SU-DHL-6 (cell line): ENCODE measurements at regions not wholly inside any gene's neighbourhood (a gene's known extent, or its start where the extent isn't known, plus 50 kb on each side); places are given as distances from the start of the nearest gene placed in this dataset.

Experiments
- H2AFZ ChIP-seq: fragments of 200-600 bp; sonication (generic); 2 replicates; pipeline ENCODE4 v1.6.1; 2014; ENCODE audit warnings: low read depth, mild to moderate bottlenecking, moderate library complexity, mixed read lengths, antibody characterized with exemption, low read length; ENCODE audit not compliant: severe bottlenecking
- H3F3A ChIP-seq: fragments of 200-600 bp; shearing (Covaris generic); 2 replicates; pipeline ENCODE4 v1.6.0; 2016; ENCODE audit warnings: antibody characterized with exemption, mild to moderate bottlenecking; ENCODE audit not compliant: insufficient read depth
- H3K27ac ChIP-seq: fragments of 200-600 bp; sonication (generic); 2 replicates; pipeline ENCODE4 v1.5.1; 2016; ENCODE audit warnings: low read depth, mild to moderate bottlenecking, low read length, moderate library complexity, mixed read lengths
- H3K27me3 ChIP-seq: fragments of 200-600 bp; sonication (generic), shearing (Covaris generic); 2 replicates; pipeline ENCODE4 v1.6.0; 2014; ENCODE audit warnings: mild to moderate bottlenecking, low read length
- H3K36me3 ChIP-seq: fragments of 200-600 bp; sonication (generic); 2 replicates; pipeline ENCODE4 v1.6.1; 2014; ENCODE audit warnings: mild to moderate bottlenecking, low read length, mixed read lengths
- H3K4me2 ChIP-seq: fragments of 300-600, 200-600 bp; shearing (Covaris generic), sonication (generic); 2 replicates; pipeline ENCODE4 v1.6.0; 2014; ENCODE audit warnings: low read length, low read depth, mild to moderate bottlenecking; ENCODE audit not compliant: poor library complexity, severe bottlenecking
- H3K4me3 ChIP-seq: fragments of 200-600 bp; sonication (generic); 2 replicates; pipeline ENCODE4 v1.5.1; 2014; ENCODE audit warnings: antibody characterized with exemption, low read length, mild to moderate bottlenecking, mixed read lengths; ENCODE audit not compliant: insufficient read depth, poor library complexity, severe bottlenecking
- H3K79me2 ChIP-seq: fragments of 200-600 bp; sonication (generic); 2 replicates; pipeline ENCODE4 v1.6.1; 2014; ENCODE audit warnings: mild to moderate bottlenecking, low read length, moderate library complexity; ENCODE audit not compliant: insufficient read depth
- H3K9ac ChIP-seq: fragments of 200-600 bp; sonication (generic); 2 replicates; pipeline ENCODE4 v1.7.0; 2014; ENCODE audit warnings: mild to moderate bottlenecking, low read length
- H3K9me2 ChIP-seq: fragments of 200-600 bp; sonication (generic); replicated peaks from 2 replicates; pipeline ENCODE4 v1.6.1; 2014; ENCODE audit warnings: low read length; ENCODE audit not compliant: insufficient read depth
- H3K9me3 ChIP-seq: fragments of 200-600 bp; sonication (generic); 2 replicates; pipeline ENCODE4 v1.6.1; 2014; ENCODE audit warnings: low read length, mixed read lengths; ENCODE audit not compliant: insufficient read depth
- H4K20me1 ChIP-seq: fragments of 200-600 bp; sonication (generic); 2 replicates; pipeline ENCODE4 v1.6.1; 2014; ENCODE audit warnings: low read depth, mild to moderate bottlenecking, antibody characterized with exemption, low read length, moderate library complexity, mixed read lengths
- CTCF ChIP-seq: fragments of 200-600 bp; sonication (generic); IDR thresholded peaks from one replicate; pipeline ENCODE4 v1.5.1; 2017; ENCODE audit warnings: antibody characterized with exemption, mild to moderate bottlenecking, low read length, moderate library complexity; ENCODE audit not compliant: insufficient read depth, poor library complexity, severe bottlenecking
- EZH2phosphoT487 ChIP-seq: fragments of 200-600 bp; sonication (generic), shearing (Covaris generic); conservative IDR thresholded peaks from 2 replicates; pipeline ENCODE4 v1.6.1; 2018; ENCODE audit warnings: mild to moderate bottlenecking, antibody characterized with exemption, low read length, moderate library complexity, mixed read lengths

DNA sequence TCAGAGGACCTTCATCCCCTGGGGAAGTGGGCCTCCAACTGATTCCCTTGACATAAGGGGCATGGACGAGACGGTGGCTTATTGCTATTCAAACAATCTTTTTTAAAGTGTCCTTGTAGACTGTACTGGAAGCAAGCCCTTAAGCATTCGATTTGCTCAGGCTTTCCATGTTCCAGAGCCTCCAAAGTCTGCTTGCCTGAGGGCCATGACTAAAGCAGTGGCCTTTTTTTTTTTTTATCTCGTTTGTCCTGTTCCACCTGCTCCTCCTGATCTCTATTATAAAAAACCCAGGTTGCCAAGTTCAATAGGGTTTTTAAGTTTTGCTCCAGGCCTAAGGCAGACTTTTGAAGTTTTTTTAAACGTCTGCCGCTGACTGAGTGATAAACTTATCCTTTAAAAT is 103.7 kb upstream of the AADAT start:
- Histone ChIP-seq H3K27me3 (no peaks in the 10 kb centered on the region), H2AFZ (no peak overlapping the region), H3K4me3 (no peak overlapping the region), H3F3A (no peaks in the 10 kb centered on the region), H3K79me2 (no peaks in the 10 kb centered on the region), H4K20me1 (no peaks in the 10 kb centered on the region), H3K4me2 (no peak overlapping the region), H3K9me2 (no peaks in the 10 kb centered on the region), H3K9ac (no peak overlapping the region), H3K36me3 (no peaks in the 10 kb centered on the region), H3K27ac (no peak overlapping the region), H3K9me3 (no peaks in the 10 kb centered on the region)
- TF ChIP-seq CTCF (no peak), EZH2phosphoT487 (no peak)

GRCh38 chr4:170190265-170190664 is 100.5 kb upstream of the AADAT start:
- no peaks in the 10 kb centered on the region for H3K79me2 ChIP-seq
- H3F3A ChIP-seq: no peaks in the 10 kb centered on the region
- H3K4me3 ChIP-seq: no peak overlapping the region
- no peaks in the 10 kb centered on the region for H3K36me3 ChIP-seq
- no peak for TF ChIP-seq EZH2phosphoT487
- no peak overlapping the region for H2AFZ ChIP-seq
- H4K20me1 ChIP-seq: no peaks in the 10 kb centered on the region
- no peaks in the 10 kb centered on the region for H3K9me3 ChIP-seq
- H3K9ac ChIP-seq: no peak overlapping the region
- no peak overlapping the region for H3K27ac ChIP-seq
- no peak overlapping the region for H3K4me2 ChIP-seq
- no peaks in the 10 kb centered on the region for H3K9me2 ChIP-seq
- no peaks in the 10 kb centered on the region for H3K27me3 ChIP-seq

DNA sequence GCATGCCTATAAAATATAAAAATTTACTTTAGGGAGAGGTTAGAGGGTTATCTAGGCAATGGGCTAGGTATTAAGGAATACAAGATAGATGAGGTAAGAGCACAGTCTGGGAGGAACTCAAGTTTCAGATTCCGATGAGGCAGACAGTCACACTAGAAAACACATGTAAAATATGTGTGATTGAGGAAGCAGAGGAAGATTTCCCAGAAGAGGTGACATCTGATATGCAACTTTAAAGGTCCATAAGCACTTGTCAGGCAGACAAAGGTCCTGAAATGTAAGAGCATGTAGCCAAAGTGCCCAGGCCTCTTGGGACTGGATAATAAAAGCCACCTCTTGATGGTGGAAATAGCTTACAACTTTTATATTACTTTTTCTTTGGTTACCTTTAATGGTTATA is 81.1 kb upstream of the AADAT start:
- Histone ChIP-seq H3K79me2 (no peaks in the 10 kb centered on the region), H3K4me2 (no peak overlapping the region), H3K27ac (no peak overlapping the region), H3K4me3 (no peak overlapping the region), H3K9me2 (no peaks in the 10 kb centered on the region), H3K36me3 (no peaks in the 10 kb centered on the region), H2AFZ (no peak overlapping the region), H3K27me3 (no peaks in the 10 kb centered on the region), H3K9ac (no peak overlapping the region), H4K20me1 (no peaks in the 10 kb centered on the region), H3K9me3 (no peaks in the 10 kb centered on the region), H3F3A (no peaks in the 10 kb centered on the region)
- no peak for TF ChIP-seq EZH2phosphoT487
- no peak for TF ChIP-seq CTCF

DNA sequence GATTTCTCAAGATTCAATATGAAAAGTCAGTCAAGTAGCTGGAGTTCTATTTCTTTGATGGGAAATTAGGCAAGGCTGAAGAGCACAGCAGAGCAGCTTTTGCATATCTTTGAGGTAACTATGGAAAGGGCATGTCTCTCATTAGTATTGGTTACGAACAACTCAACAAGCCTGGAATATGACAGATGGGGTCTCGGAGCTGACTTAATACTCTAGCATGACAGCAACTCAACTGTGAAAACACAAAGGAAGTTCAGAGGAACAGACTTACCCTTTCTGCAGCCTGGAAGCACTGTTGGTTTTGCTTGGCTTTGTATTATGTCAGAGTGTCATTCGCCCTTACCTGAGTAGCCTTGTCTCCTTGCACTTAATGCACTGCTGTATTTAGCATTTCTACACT is 79.9 kb upstream of the AADAT start:
- H3K27me3 ChIP-seq: no peaks in the 10 kb centered on the region
- TF ChIP-seq EZH2phosphoT487 (no peak), CTCF (no peak)
- H3K79me2 ChIP-seq: no peaks in the 10 kb centered on the region
- H3K4me2 ChIP-seq: no peak overlapping the region
- no peak overlapping the region for H3K4me3 ChIP-seq
- H3K9me3 ChIP-seq: no peaks in the 10 kb centered on the region
- H3K9ac ChIP-seq: no peak overlapping the region
- H2AFZ ChIP-seq: no peak overlapping the region
- H3K27ac ChIP-seq: no peak overlapping the region
- H4K20me1 ChIP-seq: no peaks in the 10 kb centered on the region
- H3K9me2 ChIP-seq: no peaks in the 10 kb centered on the region
- no peaks in the 10 kb centered on the region for H3F3A ChIP-seq
- H3K36me3 ChIP-seq: no peaks in the 10 kb centered on the region
